Smooth muscle cell (in vitro differentiated cells): ENCODE measurements at regions not wholly inside any gene's neighbourhood (a gene's known extent, or its start where the extent isn't known, plus 50 kb on each side); places are given as distances from the start of the nearest gene placed in this dataset.

Source experiments
- DNase-seq: peaks from one replicate; lab custom pipeline; 2025; ENCODE audit not compliant: unreplicated experiment; lab: John Stamatoyannopoulos, UW
- H2AFZ ChIP-seq: fragments of 200-600 bp; sonication (generic); 2 replicates; pipeline ENCODE4 v1.6.0; 2016; ENCODE audit warnings: antibody characterized with exemption, low read depth, mild to moderate bottlenecking
- H3F3A ChIP-seq: fragments of 200-600 bp; sonication (generic); 2 replicates; pipeline ENCODE4 v1.6.0; 2017; ENCODE audit warnings: antibody characterized with exemption, low read depth
- H3K27ac ChIP-seq: fragments of 200-600 bp; sonication (generic); 2 replicates; pipeline ENCODE4 v1.5.1; 2016; ENCODE audit warnings: low read depth, mild to moderate bottlenecking
- H3K27me3 ChIP-seq: fragments of 200-600 bp; sonication (generic); 2 replicates; pipeline ENCODE4 v1.6.1; 2016; ENCODE audit warnings: low read depth, mild to moderate bottlenecking
- H3K36me3 ChIP-seq: fragments of 200-600 bp; sonication (generic); 2 replicates; pipeline ENCODE4 v1.5.1; 2016; ENCODE audit warnings: low read depth
- H3K4me1 ChIP-seq: fragments of 200-600 bp; sonication (generic); 2 replicates; pipeline ENCODE4 v1.5.1; 2016; ENCODE audit warnings: low read depth
- H3K4me2 ChIP-seq: fragments of 200-600 bp; sonication (generic); 2 replicates; pipeline ENCODE4 v1.6.0; 2016; ENCODE audit warnings: mild to moderate bottlenecking
- H3K4me3 ChIP-seq: fragments of 200-600 bp; sonication (generic); 2 replicates; pipeline ENCODE4 v1.5.1; 2016; ENCODE audit warnings: mild to moderate bottlenecking
- H3K79me2 ChIP-seq: fragments of 200-600 bp; sonication (generic); 2 replicates; pipeline ENCODE4 v1.6.0; 2016; ENCODE audit warnings: low read depth, mild to moderate bottlenecking
- H3K9ac ChIP-seq: fragments of 200-600 bp; sonication (generic); 2 replicates; pipeline ENCODE4 v1.6.0; 2016; ENCODE audit warnings: low read depth
- H3K9me3 ChIP-seq: fragments of 200-600 bp; sonication (generic); replicated peaks from 2 replicates; pipeline ENCODE4 v1.5.1; 2016; ENCODE audit warnings: low read depth
- H4K20me1 ChIP-seq: fragments of 200-600 bp; sonication (generic); 2 replicates; pipeline ENCODE4 v1.6.0; 2016; ENCODE audit warnings: low read depth
- CTCF ChIP-seq: fragments of 200-600 bp; sonication (generic); IDR thresholded peaks from 2 replicates; pipeline ENCODE4 v1.5.1; 2017; ENCODE audit warnings: borderline replicate concordance, mild to moderate bottlenecking, antibody characterized with exemption; ENCODE audit not compliant: insufficient read depth, poor library complexity, severe bottlenecking
- WGBS: methylation state at CpG from one replicate; pipeline ENCODE4 v1.1.7; 2016; ENCODE audit warnings: low lambda C conversion rate; 5-methylcytosine and 5-hydroxymethylcytosine counted together

GRCh38 chr22:22362311-22362710 is 117.7 kb downstream of the VPREB1 start:
- Histone ChIP-seq H3K4me3 (no peak overlapping the region), H3K79me2 (no peaks in the 10 kb centered on the region), H3K9me3 (no peaks in the 10 kb centered on the region), H3K4me2 (no peak overlapping the region), H3K4me1 (no peaks in the 10 kb centered on the region), H3F3A (no peaks in the 10 kb centered on the region), H2AFZ (no peak overlapping the region), H4K20me1 (no peaks in the 10 kb centered on the region), H3K27me3 (peaks cover 55% of the 10 kb centered on the region), H3K9ac (no peak overlapping the region), H3K36me3 (no peaks in the 10 kb centered on the region), H3K27ac (no peak overlapping the region)
- no peak for TF ChIP-seq CTCF
- no peak for DNase-seq

- no peaks in the 10 kb centered on the region for H4K20me1 ChIP-seq
These were observed 118.3 kb downstream of the VPREB1 start for GRCh38 chr22:22362936-22363335.

GRCh38 chr22:22364207-22364606 is 119.6 kb downstream of the VPREB1 start:
- DNase-seq: no peak
- Histone ChIP-seq H3F3A (no peaks in the 10 kb centered on the region), H4K20me1 (no peaks in the 10 kb centered on the region), H2AFZ (no peak overlapping the region), H3K4me1 (no peaks in the 10 kb centered on the region), H3K4me2 (no peak overlapping the region), H3K9ac (no peak overlapping the region), H3K27me3 (peaks cover 74% of the 10 kb centered on the region), H3K36me3 (no peaks in the 10 kb centered on the region), H3K9me3 (no peaks in the 10 kb centered on the region), H3K27ac (no peak overlapping the region), H3K4me3 (no peak overlapping the region), H3K79me2 (no peaks in the 10 kb centered on the region)
- TF ChIP-seq CTCF: no peak

More at GRCh38 chr22:22362936-22363335, 118.3 kb downstream of the VPREB1 start:
- no peak for TF ChIP-seq CTCF
- H3K4me3 ChIP-seq: no peak overlapping the region
- H3K36me3 ChIP-seq: no peaks in the 10 kb centered on the region
- peaks cover 61% of the 10 kb centered on the region for H3K27me3 ChIP-seq
- H3K27ac ChIP-seq: no peak overlapping the region
- no peaks in the 10 kb centered on the region for H3F3A ChIP-seq
- WGBS: 47% methylated on average over 6 of the region's 6 CpGs
- H3K9ac ChIP-seq: no peak overlapping the region
- H2AFZ ChIP-seq: no peak overlapping the region
- H3K79me2 ChIP-seq: no peaks in the 10 kb centered on the region
- DNase-seq: no peak
- no peaks in the 10 kb centered on the region for H3K4me1 ChIP-seq
- H3K4me2 ChIP-seq: no peak overlapping the region
- no peaks in the 10 kb centered on the region for H3K9me3 ChIP-seq

- no peaks in the 10 kb centered on the region for H3F3A ChIP-seq
- TF ChIP-seq CTCF: no peak
- H3K9ac ChIP-seq: no peak overlapping the region
- no peaks in the 10 kb centered on the region for H3K4me1 ChIP-seq
- H3K27ac ChIP-seq: no peak overlapping the region
- H4K20me1 ChIP-seq: no peaks in the 10 kb centered on the region
- 36% methylated on average over 3 of the region's 3 CpGs for WGBS
- no peaks in the 10 kb centered on the region for H3K9me3 ChIP-seq
- H3K36me3 ChIP-seq: no peaks in the 10 kb centered on the region
- no peaks in the 10 kb centered on the region for H3K79me2 ChIP-seq
- no peak for DNase-seq
- no peak overlapping the region for H3K4me3 ChIP-seq
- no peak overlapping the region for H3K4me2 ChIP-seq
- H3K27me3 ChIP-seq: peaks cover 82% of the 10 kb centered on the region
- no peak overlapping the region for H2AFZ ChIP-seq
These were observed 122.0 kb downstream of the VPREB1 start for GRCh38 chr22:22366537-22366936.
